ENCODE measurements at regions not wholly inside any gene's neighbourhood (a gene's known extent, or its start where the extent isn't known, plus 50 kb on each side); places are given as distances from the start of the nearest gene placed in this dataset.
"Not testable (repeated sequence)": the region's sequence is repeated elsewhere in the genome, so short reads cannot be mapped to it uniquely, and the experiment has no call there.

DNA sequence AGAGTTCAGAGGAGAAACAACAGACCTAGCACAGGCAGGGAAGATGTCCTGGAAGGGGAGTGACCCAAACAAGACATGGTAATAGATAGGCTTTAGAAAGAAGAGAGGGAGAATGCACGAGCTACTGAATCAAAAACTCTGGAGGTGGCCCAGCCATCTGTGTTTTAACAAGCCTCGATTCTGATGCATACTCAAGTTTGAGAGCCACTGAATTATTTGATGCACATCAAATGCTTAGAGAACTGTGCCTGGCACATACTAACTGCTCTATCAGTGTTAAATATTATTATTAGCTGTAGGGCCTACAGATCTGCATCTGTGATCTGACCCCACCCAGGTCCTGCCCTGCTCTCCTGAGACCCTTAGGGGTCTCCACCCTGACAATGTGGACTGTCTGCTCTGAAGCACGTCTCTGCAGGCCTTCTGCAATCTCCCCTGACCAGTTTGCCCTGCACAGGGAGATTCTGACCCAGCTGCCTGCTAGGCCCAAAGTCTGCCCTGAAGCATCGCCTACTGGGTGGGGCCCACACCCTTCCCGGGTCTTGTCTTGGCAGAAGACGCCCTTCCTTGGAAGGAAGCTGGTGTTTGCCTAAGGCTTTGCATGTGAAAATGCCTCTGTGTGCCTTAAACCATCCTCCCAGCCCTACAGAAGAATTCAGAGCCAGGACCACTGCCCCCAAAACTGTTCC lies 201.5 kb upstream of the KLF3 start:
- in situ Hi-C loops (cut with MboI; ENCODE audit: low sequenced_read_pairs) = no loop called here

DNA sequence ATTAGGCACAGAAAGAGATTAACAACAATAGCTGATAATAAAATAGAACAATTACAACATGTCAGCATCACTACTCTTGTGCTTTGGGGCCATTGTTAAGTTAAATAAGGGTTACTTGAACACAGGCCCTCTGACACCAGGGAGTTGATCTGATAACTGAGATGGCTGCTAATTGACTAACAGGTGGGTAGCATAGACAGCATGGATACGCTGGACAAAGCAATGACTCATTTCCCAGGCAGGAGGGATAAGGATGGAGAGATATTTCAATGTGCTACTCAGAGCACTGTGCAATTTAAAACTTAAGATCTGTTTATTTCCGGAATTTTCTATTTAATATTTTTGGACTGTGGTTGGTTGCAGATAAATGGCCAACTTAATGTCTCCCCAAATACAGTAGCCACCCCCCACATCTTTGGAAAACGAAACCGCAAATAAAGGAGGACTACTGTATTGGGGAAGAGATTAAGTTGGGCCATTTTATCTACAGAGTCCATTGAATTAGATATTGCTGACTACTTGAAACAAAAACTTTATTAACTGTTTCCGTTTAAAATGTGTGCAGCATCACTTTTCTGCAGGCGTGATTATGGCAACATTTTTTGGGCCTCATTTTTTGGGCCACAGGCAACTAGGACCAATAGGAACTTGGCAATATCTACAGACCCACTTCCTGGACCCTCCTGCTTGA lies 200.6 kb upstream of the KLF3 start:
- in situ Hi-C loops (cut with MboI; ENCODE audit: low sequenced_read_pairs) = no loop called here

DNA sequence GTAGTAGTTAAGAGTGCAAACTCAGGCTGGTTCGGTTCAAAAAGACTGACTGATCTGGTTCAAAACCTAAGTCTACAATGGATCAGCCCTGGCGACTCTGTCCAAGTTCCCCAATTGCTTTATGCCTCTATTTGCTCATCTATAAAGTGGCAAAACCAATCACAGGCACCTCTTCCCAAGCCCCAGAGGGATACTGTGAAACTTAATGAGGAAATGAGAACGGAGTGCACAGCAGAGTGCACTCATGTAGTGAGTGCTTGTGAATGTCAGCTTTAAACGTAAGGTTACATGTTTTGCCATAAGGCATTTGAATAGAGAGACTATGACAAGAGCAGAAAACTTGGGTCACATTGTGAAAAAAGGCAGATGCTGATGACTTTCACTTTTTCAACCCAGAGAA lies 199.7 kb upstream of the KLF3 start:
- in situ Hi-C loops (cut with MboI; ENCODE audit: low sequenced_read_pairs) = no loop called here

DNA sequence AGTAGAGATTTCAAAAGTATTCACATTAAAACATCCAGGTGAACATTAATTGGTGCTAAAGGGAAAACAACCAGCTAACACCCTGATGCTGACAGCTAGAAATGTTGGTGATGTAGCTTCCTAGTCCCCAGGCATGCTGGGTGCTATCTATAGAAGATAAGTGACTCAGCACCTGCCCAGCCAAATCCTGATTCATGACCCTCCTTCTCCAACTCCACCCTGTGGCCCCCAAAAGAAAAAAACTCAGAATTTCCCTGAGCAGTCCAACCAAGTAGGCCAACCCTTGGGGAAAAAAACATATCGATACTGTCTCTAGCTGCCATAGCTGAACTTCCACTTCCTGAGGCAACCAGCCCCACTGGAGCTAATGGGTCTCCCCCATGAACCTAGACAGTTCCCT lies 197.6 kb upstream of the KLF3 start:
- in situ Hi-C loops (cut with MboI; ENCODE audit: low sequenced_read_pairs) = no loop called here

DNA sequence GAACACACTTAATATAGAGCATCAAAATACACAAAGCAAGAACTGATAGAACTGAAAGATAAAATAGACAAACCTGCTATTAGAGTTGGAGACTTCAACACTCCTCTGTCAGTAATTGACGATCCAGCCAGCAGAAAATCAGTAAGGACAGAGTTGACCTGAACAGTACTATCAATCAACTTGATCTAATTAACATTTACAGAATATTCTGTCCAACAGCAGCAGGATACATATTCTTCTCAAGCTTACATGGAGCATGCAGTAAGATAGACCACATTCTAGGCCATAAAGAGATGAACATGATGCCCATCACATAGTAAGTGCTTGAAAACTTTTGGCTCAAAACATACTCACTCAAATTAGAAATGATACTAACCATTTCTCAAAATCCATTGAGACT lies 196.7 kb upstream of the KLF3 start:
- in situ Hi-C loops (cut with MboI; ENCODE audit: low sequenced_read_pairs) = no loop called here

DNA sequence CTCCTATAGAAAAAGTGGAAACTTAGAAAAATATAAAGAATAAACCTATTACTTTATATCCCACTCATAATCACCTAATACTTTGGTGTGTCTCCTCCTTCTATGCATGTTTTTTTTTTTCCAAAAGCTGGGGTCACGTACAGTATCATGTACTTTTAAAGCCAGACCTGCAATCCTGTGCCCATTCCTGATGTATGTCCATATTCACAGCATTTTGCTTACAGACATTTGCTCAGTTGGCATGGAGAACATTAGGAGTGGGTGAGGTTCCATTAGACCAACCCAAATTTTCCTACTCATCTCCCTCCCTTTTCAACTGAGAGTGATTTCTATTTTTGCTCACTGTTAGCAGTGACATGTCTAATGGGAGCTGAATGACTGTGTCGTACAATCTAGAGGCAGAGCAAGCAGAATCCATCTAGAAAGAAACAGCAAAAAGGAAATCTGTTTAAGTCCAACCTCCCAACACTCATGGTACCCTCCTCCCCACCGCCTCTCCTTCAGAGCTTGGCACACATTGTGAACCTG lies 195.6 kb upstream of the KLF3 start:
- in situ Hi-C loops (cut with MboI; ENCODE audit: low sequenced_read_pairs) = no loop called here

DNA sequence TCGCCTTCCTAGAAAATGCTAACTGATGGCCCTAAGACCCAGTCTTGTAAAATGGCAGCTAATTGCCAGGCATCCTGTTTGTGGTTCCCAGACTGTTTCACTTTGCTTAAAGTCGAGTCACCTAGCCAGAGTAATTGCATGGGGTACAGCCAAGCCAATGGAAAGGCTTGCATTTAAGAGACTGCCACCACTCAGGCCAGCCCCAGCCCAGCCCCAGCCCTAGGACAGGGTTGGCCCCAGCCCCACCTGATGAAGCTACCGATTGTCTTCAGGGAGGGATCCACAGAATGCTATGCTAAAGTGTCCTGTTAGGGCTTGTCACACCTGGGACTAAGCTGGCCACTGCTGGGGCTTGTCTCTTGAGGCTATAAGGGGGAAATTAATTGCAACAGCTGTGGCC lies 194.6 kb upstream of the KLF3 start:
- in situ Hi-C loops (cut with MboI; ENCODE audit: low sequenced_read_pairs) = no loop called here

DNA sequence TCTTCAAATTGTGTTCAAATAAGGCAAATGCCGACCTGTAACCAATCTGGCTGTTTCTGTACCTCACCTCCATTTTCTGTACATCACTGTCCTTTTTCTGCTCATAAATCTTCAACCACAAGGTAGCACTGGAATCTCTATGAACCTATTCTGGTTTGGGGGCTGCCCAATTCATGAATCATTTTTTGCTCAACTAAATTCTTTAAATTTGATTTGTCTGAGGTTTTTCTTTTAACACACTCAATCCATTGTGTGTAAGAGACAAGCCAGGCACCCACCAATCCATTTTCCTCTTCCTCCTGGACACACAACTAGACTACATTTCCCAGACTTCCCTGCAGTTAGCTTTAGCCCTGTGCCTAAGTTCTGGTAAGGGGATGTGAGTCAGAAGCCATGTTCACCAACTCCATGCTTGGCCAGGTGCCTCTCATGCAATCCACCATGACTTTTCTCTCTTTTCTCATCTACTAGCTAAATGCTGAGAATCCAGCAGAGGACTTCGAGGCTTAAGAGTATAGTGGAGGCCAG lies 193.2 kb upstream of the KLF3 start:
- in situ Hi-C loops (cut with MboI; ENCODE audit: low sequenced_read_pairs) = no loop called here

DNA sequence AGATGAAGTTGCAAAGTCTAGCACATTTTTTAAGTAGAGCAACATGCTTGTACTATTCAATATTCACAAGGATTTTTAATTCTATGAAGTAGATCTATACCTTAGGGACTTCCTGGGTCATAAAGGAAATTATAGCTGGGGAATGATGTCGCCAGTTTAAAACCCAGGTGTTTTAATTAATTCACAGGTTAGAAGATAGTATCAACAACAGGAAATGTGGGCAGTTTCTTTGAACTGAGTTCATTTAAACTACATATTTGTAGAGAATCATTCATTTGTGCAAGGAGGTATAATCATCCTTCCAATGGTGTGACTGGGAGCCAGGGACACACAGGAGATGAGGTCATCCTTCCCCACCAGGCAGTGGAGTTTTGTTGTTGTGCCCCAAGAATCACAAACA lies 181.3 kb upstream of the KLF3 start:
- in situ Hi-C loops (cut with MboI; ENCODE audit: low sequenced_read_pairs) = no loop called here

DNA sequence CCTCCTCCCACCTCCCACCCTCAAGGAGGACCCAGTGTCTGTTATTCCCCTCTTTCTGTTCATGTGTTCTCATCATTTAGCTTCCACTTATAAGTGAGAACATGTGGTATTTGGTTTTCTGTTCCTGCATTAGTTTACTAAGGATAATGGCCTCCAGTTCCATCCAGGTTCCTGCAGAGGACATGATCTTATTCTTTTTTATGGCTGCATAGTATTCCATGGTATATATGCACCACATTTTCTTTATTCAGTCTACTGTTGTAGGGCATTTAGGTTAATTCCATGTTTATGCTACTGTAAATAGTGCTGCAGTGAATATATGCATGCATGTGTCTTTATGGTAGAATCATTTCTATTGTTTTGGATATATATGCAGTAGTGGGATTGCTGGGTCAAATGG lies 180.4 kb upstream of the KLF3 start:
- in situ Hi-C loops (cut with MboI; ENCODE audit: low sequenced_read_pairs) = not testable (repeated sequence)

DNA sequence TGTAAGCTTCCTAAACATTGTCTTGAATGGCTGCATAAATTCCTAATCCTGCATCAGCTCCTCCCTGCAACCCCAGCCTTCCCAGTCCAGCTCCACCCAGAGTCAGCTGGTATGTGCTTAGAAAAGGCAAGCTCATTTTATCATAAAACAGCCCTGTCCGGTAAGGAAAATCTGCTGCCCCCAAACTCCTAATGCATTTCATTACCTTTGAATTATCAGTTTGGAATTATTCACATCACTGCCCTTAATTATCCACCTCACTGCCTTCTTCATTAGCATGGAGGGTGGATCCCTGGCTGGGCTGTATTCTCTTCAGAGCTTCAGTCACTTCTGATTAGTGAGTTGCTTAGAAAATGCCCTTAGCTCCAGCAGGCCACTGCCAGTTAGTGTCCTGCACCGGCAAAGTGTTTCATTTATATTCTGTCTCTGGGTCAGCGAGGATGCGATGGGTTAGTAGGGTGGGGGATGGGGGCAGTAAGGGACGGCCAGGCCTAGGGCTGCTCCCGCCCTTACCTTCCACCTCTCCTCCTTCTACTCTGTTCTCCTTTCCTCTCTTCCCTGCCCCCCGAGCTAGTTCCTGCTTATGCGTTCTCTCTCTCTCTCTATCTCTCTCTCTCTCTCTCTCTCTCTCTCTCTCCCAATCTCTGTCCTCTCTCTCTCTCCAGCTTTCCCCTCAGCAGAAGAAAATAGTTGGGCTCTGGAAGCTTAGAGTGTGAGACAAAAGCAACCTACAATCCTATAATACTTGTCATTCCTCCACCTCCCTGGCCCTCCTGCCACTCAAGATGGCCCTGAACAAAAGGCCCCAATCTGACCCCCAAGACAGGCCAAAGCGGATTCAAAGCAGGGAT lies 174.8 kb upstream of the KLF3 start:
- in situ Hi-C loops (cut with MboI; ENCODE audit: low sequenced_read_pairs) = no loop called here

DNA sequence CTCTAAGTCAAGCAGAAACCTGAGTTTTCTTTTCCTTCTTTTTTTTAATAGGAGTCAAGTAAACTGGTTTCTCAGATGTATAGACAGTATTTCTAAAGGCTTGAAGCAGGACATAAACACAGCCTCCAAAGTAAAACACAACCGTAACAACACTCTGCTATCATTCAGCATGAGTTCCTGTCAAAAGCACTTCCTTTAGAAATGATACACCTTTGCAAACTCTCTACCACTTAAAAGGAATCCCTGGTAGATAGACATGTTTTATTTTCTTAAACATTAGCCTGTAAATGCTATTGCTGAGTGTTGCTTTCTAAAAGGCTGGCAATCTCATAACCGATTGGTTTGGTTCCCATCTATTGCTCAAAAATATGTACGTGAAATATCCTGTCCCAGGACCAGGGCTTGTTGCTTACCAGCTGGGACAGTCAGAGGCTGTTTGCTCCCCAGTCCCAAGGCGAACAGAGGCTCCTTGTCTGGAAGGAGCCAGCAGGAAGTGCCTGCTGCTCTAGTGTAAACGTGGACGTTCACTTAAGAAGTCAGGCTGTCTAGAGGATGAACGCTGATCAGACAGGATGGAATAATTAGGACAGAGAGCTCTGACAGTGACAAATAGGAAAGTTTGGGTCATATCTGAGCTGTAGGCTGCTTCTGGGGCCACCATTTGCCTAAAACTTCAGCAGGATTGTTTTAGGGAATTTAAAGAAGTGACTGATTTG lies 173.9 kb upstream of the KLF3 start:
- in situ Hi-C loops (cut with MboI; ENCODE audit: low sequenced_read_pairs) = no loop called here

DNA sequence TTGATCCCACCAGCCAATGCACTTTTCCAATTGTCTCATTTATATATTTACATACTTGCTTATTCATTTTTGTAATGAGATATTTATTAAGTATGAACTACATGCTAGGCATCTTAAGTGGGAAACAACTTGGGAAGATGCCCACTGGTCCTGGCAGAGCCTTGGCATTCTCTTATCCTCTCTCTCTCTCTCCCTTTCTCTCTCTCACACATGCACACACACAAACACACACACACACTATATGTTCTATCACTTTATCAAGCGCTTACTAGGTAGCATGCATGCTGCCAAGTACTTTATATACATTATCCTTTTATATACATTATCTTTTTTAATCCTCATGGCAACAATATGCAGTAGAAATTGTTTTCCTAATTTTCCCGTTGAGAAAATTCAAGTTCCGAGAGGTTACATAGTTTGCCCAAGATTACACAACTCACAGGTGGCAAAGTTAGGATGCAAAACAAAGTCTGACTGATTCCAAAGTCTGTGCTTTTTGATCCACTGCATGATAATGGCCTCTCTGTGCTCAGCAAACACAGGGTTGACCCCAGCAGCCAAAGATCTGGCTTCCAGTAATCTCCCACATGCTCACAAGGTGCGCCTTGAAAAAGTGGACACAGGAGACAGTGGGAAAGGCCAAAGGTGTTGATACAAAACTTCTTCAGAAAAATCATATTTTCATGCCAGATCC lies 173.1 kb upstream of the KLF3 start:
- in situ Hi-C loops (cut with MboI; ENCODE audit: low sequenced_read_pairs) = no loop called here

DNA sequence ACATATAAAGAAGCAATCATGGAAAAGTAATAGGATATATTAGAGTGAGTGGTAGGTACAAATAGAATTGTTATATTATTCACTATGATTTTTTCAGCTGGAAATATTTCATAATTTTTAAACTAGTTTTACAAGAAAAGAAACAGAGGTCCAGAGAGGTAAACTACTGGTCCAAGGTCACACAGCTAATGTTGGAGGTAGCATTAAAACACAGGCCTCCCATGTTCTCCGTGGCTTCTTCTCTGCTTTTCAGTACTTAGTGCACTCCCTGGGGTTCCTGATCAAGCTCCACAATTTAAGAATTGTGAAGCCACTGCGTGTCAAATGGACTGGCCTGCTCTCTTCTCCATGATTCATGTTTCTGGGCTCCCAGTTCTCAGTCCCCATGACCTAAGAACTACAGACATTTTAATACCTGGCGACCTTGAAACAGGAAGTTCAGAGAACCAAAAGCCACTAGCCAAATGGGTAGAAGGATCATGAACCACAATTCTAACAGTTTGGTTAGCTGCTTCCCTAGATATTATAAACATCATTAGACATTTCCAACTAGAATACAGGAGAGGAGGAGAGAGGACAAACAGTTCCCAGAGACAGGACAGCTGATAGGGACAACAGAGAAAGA lies 172.0 kb upstream of the KLF3 start:
- in situ Hi-C loops (cut with MboI; ENCODE audit: low sequenced_read_pairs) = no loop called here

DNA sequence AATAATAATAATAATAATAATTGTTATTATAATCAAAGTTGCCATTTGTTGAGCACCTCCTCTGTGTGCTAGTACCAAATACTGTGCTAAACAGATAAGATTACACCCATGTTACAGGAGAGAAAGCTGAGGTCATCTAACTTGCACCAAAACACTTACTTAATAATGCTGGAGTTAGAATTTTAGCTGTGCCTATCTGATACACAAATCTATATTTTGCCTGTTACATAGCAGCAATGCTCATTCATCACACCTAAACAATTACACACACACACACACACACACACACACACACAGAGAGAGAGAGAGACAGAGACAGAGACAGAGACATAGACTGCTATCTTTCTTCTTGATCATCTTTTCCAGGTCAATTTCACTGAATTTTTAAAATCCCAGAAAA lies 170.9 kb upstream of the KLF3 start:
- in situ Hi-C loops (cut with MboI; ENCODE audit: low sequenced_read_pairs) = no loop called here

DNA sequence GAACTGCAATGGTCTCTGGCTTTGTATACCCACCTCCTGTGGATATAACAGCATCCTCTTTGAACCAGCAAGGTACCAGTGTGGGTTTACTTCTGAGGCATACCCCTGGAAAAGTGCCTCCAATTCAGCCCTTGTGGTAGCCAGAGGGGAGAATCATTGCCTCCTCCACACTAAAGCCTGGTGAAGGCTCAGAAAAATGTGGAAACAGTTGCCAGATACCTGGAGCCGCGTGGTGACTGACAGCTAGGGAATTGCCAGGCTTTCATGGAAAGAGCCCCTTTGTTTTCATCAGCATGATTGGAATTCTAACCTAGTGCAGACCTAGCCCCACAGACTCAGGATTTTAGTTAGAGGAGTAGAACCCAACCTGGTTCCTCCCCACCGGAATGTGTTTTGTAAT lies 168.6 kb upstream of the KLF3 start:
- in situ Hi-C loops (cut with MboI; ENCODE audit: low sequenced_read_pairs) = no loop called here

DNA sequence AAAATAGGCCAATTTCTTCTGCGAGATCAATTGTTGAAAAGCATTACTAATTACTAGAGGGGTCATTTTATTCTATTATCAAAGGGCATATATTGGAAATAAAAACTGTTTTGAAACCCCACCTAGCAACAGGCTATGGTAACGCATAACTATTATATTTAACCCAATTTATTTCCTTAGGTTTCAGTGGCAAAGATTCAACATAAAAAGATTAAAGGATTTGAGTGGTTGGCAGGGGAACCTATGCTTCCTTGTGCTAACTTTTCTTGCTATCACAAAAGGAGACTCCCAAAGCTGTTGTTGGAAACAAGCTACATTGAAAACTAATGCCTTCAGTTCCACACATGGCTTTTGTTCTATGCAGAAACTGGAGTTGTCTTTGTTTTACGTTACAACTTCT lies 166.9 kb upstream of the KLF3 start:
- in situ Hi-C loops (cut with MboI; ENCODE audit: low sequenced_read_pairs) = no loop called here

DNA sequence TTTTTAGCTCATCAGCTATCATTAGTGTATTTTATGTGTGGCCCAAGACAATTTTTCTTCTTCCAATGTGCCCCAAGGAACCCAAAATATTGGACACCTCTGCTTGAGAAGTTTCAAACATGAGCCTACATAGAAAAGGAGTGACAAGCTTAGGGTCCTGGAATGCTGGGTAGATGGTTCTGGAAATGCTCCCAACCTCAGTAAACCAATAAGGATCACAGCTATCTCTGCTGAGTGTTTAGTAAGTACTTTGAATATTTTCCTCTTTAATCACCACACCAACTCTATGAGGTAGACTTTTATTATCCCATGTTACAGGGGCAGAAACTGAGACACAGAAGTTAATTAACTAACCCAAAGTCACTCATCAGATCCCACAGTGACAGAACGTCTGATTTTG lies 164.9 kb upstream of the KLF3 start:
- in situ Hi-C loops (cut with MboI; ENCODE audit: low sequenced_read_pairs) = no loop called here

DNA sequence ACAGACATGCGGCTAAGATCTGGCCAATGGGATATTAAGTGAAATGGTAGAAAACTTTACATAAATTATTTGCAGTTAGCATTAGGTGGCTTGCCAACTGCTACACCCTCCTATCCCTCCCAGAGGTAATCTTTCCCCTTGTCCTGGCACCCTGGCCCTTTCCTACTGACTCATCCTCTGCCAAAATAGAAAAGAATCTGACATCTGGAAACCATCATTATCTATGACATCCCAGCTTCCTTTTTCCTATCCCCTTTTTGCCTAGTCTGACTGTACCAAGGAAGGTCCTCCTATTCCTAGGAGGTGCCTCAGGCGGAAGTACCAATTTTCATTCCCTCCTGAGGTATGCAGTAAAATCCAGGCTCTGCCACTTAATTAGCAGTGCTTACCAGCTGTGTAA lies 163.6 kb upstream of the KLF3 start:
- in situ Hi-C loops (cut with MboI; ENCODE audit: low sequenced_read_pairs) = no loop called here

DNA sequence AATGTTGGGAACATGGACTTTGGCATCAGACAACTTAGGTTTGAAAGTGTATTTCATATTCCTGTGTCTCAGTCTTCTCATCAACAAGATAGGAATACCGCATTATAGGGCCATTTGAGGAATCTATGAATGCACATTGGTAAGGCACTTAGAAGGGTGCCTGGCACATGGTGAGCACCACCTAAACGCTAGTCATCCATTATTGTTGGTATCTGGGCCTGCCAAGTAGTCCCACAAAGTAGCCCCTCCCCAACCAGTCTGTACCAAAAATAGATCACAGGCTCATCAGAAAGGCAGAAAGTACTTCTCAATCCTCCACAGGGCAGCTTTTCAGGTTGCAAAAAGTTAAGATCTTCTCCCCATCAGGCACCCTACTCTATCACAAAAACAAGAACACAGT lies 162.3 kb upstream of the KLF3 start:
- in situ Hi-C loops (cut with MboI; ENCODE audit: low sequenced_read_pairs) = no loop called here
